K562 (cell line): ENCODE measurements at regions not wholly inside any gene's neighbourhood (a gene's known extent, or its start where the extent isn't known, plus 50 kb on each side); places are given as distances from the start of the nearest gene placed in this dataset.

Source experiments
- ATAC-seq: fragments of 200-7000 bp; cut with Tn5 transposase; 3 replicates; pipeline ENCODE4 v1.9.1; 2020; ENCODE audit warnings: moderate library complexity
- BruUV-seq: library from RNA; stranded (reverse); fragments of 400-500 nt; replicated peaks from 2 replicates; lab custom pipeline; 2021; lab: Mats Ljungman, UMichigan
- CTCF ChIA-PET: fragments of 300-600 bp; formaldehyde crosslinking; extraction: SDS; loops from one replicate; lab custom pipeline; 2021; ENCODE audit warnings: low intra/inter-chr PET ratio; lab: Yijun Ruan, JAX
- POLR2A ChIA-PET: fragments of 300-600, 350-650 bp; sonication (Branson Sonifier 250); formaldehyde crosslinking; extraction: SDS; loops from one replicate; lab custom pipeline; 2021; ENCODE audit warnings: antibody characterized with exemption, inconsistent platforms; lab: Yijun Ruan, JAX
- DNase-seq, 4 experiments: peaks; one replicate each; pipeline versions ENCODE4 v3.0.0 to v3.0.0-alpha.2; 2011 to 2018; ENCODE audit warnings: low spot score in 3 of 4, mixed read lengths in 3 of 4; ENCODE audit errors: extremely low read depth in 1 of 4
- FAIRE-seq: peaks from 2 replicates; lab custom pipeline; 2011; peaks lifted over from hg19 to GRCh38; lab: Jason Lieb, UNC
- H2AFZ ChIP-seq: 2 replicates; pipeline ENCODE4 v1.6.0; 2011; ENCODE audit warnings: low read depth, low read length, control low read depth, inconsistent platforms
- H3K27ac ChIP-seq: fragments of 200-600 bp; 3 replicates; pipeline ENCODE4 v1.8.0; 2011; ENCODE audit warnings: low read depth, mild to moderate bottlenecking, control low read depth, inconsistent platforms, low read length, moderate library complexity, mixed read lengths; ENCODE audit errors: extremely low read depth
- H3K27me3 ChIP-seq, 2 experiments: fragments of 300-600 bp in 1 of 2; 2 replicates in 1 of 2; 3 replicates in 1 of 2; pipeline versions ENCODE4 v1.6.0 to v1.8.0; 2011; ENCODE audit warnings: inconsistent platforms in 2 of 2, low read length in 2 of 2, mild to moderate bottlenecking in 1 of 2, mixed read lengths in 1 of 2, moderate library complexity in 1 of 2; ENCODE audit not compliant: control insufficient read depth in 2 of 2, insufficient read depth in 2 of 2
- H3K36me3 ChIP-seq: fragments of 300-600 bp; 3 replicates; pipeline ENCODE4 v1.8.0; 2011; ENCODE audit warnings: mild to moderate bottlenecking, low read length, inconsistent platforms; ENCODE audit not compliant: control insufficient read depth, insufficient read depth
- H3K4me1 ChIP-seq, 2 experiments: fragments of 200-600 bp in 1 of 2; replicated peaks in 1 of 2; 2 replicates in 1 of 2; 3 replicates in 1 of 2; pipeline versions ENCODE4 v1.5.1 to v1.8.0; 2011; ENCODE audit warnings: inconsistent platforms in 2 of 2, low read length in 2 of 2, mild to moderate bottlenecking in 1 of 2, mixed read lengths in 1 of 2, moderate library complexity in 1 of 2; ENCODE audit not compliant: control insufficient read depth in 2 of 2, insufficient read depth in 2 of 2
- H3K4me2 ChIP-seq: 2 replicates; pipeline ENCODE4 v1.6.1; 2011; ENCODE audit warnings: low read length, control low read depth, inconsistent platforms, mixed read lengths; ENCODE audit not compliant: insufficient read depth
- H3K4me3 ChIP-seq: fragments of 200-600 bp; sonication (generic), shearing (Covaris generic); 2 replicates; pipeline ENCODE4 v1.5.1; 2016; ENCODE audit warnings: control low read depth, inconsistent platforms
- H3K79me2 ChIP-seq: fragments of 200-600 bp; 3 replicates; pipeline ENCODE4 v1.8.0; 2011; ENCODE audit warnings: low read length, inconsistent platforms; ENCODE audit not compliant: control insufficient read depth, insufficient read depth
- H3K9ac ChIP-seq, 2 experiments: 2 replicates each; pipeline versions ENCODE4 v1.6.0 to v1.6.1; 2011; ENCODE audit warnings: low read depth in 2 of 2, low read length in 2 of 2, control low read depth in 1 of 2, inconsistent platforms in 1 of 2, mild to moderate bottlenecking in 1 of 2, mixed read lengths in 1 of 2; ENCODE audit not compliant: insufficient read depth in 1 of 2
- H3K9me1 ChIP-seq: one replicate; pipeline ENCODE4 v1.6.0; 2011; ENCODE audit warnings: inconsistent platforms, mild to moderate bottlenecking, low read length, moderate library complexity; ENCODE audit not compliant: control insufficient read depth, insufficient read depth
- H3K9me3 ChIP-seq: replicated peaks from 2 replicates; pipeline ENCODE4 v1.5.1; 2011; ENCODE audit warnings: low read depth, low read length, inconsistent platforms; ENCODE audit not compliant: control insufficient read depth, insufficient read depth
- H4K20me1 ChIP-seq: replicated peaks from 2 replicates; pipeline ENCODE4 v1.6.1; 2011; ENCODE audit warnings: low read length, inconsistent platforms, mixed read lengths; ENCODE audit not compliant: control insufficient read depth, insufficient read depth
- CREB1 ChIP-seq, 2 experiments: sonication (generic) in 1 of 2; formaldehyde crosslinking in 1 of 2; IDR thresholded peaks; 2 replicates each; pipeline versions ENCODE4 v1.6.1 to v1.8.0; 2012 to 2022; ENCODE audit warnings: inconsistent platforms in 1 of 2, mild to moderate bottlenecking in 1 of 2, missing genetic modification reagents in 1 of 2, moderate library complexity in 1 of 2
- NELFE ChIP-seq: IDR thresholded peaks from 2 replicates; pipeline ENCODE4 v1.6.1; 2011; ENCODE audit warnings: mild to moderate bottlenecking; ENCODE audit not compliant: insufficient read depth, insufficient read length
- NFXL1 ChIP-seq: fragments of 450-650 bp; formaldehyde crosslinking; IDR thresholded peaks from 2 replicates; pipeline ENCODE4 v1.4.0; 2021; ENCODE audit warnings: mild to moderate bottlenecking
- PML ChIP-seq: IDR thresholded peaks from 2 replicates; pipeline ENCODE4 v1.6.1; 2012; ENCODE audit warnings: low read length, inconsistent platforms
- PURB ChIP-seq: sonication (generic); formaldehyde crosslinking; IDR thresholded peaks from 2 replicates; pipeline ENCODE4 v1.9.0; 2021; ENCODE audit warnings: low read depth, mild to moderate bottlenecking, missing genetic modification reagents
- RUNX1 ChIP-seq: sonication (generic); IDR thresholded peaks from 2 replicates; pipeline ENCODE4 v1.6.1; 2016; ENCODE audit warnings: antibody characterized with exemption, low read depth
- SLC30A9 ChIP-seq: fragments of 250-450 bp; sonication (Bioruptor Pico); IDR thresholded peaks from 2 replicates; pipeline ENCODE4 v1.8.0; 2022; ENCODE audit warnings: mild to moderate bottlenecking, moderate library complexity
- SOX6 ChIP-seq: fragments of 450-650 bp; IDR thresholded peaks from 2 replicates; pipeline ENCODE4 v1.6.1; 2014; ENCODE audit warnings: mild to moderate bottlenecking
- SRSF9 ChIP-seq: fragments of 200-400 bp; formaldehyde crosslinking; IDR thresholded peaks from 2 replicates; pipeline ENCODE4 v1.6.1; 2017; ENCODE audit warnings: low read depth, low read length, borderline replicate concordance
- ZNF232 ChIP-seq: sonication (generic); formaldehyde crosslinking; IDR thresholded peaks from 2 replicates; pipeline ENCODE4 v1.8.0; 2022; ENCODE audit warnings: mild to moderate bottlenecking, missing genetic modification reagents
- ZNF668 ChIP-seq: fragments of 250-450 bp; sonication (Bioruptor Pico); IDR thresholded peaks from 2 replicates; pipeline ENCODE4 v1.8.0; 2022; ENCODE audit warnings: mild to moderate bottlenecking, inconsistent platforms
- ZNF717 ChIP-seq: fragments of 250-450 bp; sonication (Bioruptor Pico); IDR thresholded peaks from 2 replicates; pipeline ENCODE4 v1.5.0; 2021
- in situ Hi-C: fragments of 300-500 bp; cut with MboI; formaldehyde crosslinking; loops from 4 replicates; pipeline ENCODE4 v1.15.0; 2018; ENCODE audit warnings: inconsistent platforms, mixed read lengths
- intact Hi-C: fragments of 100-400 bp; cut with micrococcal nuclease; formaldehyde crosslinking; loops from 2 replicates; pipeline ENCODE4 v1.14.2; 2022
- TF ChIP-seq, protein P1 (sequence below): fragments of 450-650 bp; IDR thresholded peaks from 2 replicates; pipeline ENCODE4 v1.6.1; 2016; ENCODE audit warnings: low read depth, mild to moderate bottlenecking, moderate library complexity
- TF ChIP-seq, protein P2 (sequence below): fragments of 250-450 bp; sonication (Bioruptor Pico); IDR thresholded peaks from 2 replicates; pipeline ENCODE4 v1.8.0; 2022; ENCODE audit warnings: inconsistent platforms, mild to moderate bottlenecking, moderate library complexity, borderline replicate concordance
- TF ChIP-seq, protein P3 (sequence below), 2 experiments: fragments of 150-350 bp in 1 of 2; IDR thresholded peaks; 2 replicates each; pipeline ENCODE4 v1.6.1; 2012 to 2016; ENCODE audit warnings: low read depth in 2 of 2, low read length in 2 of 2, mild to moderate bottlenecking in 1 of 2, moderate library complexity in 1 of 2
- TF ChIP-seq, protein P4 (sequence below): fragments of 250-450 bp; sonication (Bioruptor Pico); IDR thresholded peaks from 2 replicates; pipeline ENCODE4 v1.5.0; 2021

DNA sequence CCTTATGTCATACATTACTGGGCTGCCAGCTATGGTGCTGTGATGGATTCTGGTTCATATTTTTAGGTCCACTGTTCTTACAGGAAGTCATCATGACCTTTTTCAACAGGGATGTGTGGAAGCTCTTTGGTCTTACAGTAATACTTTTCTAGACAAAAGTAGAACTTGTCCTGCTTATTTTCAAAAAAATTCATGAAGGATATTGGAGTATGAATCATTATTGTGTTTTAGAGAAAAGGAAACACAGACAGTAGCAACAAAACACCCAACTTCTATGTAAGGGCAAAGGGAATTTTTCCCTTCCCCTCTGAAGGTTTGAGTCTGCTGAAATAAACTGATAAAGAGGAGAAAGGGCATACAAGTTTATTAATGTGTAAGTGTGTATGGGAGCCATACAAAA lies 54.7 kb upstream of the FAM9C start:
- ATAC-seq (no peak), FAIRE-seq (no peak), DNase-seq (no peak)
- intact Hi-C loops (loop anchor here (10.0 kb wide), 1 partner anchor 386 kb away; no protein-coding TSS in a partner anchor), in situ Hi-C loops (no loop called here)
- Histone ChIP-seq H3K4me3 (no peak overlapping the region), H3K27ac (no peak overlapping the region), H2AFZ (no peak overlapping the region), H3K9ac (no peak overlapping the region), H3K9me1 (no peaks in the 10 kb centered on the region), H3K4me1 (peaks cover 0 to 24% of the 10 kb centered on the region in 2 experiments; a peak in 3 of 5 replicates), H3K79me2 (no peaks in the 10 kb centered on the region), H3K4me2 (no peak overlapping the region), H3K36me3 (no peaks in the 10 kb centered on the region), H3K9me3 (no peaks in the 10 kb centered on the region), H4K20me1 (no peaks in the 10 kb centered on the region), H3K27me3 (no peaks in the 10 kb centered on the region)
- no TSS peak for BruUV-seq
- ChIA-PET CTCF (no interaction called here), POLR2A (no interaction called here)
- TF ChIP-seq, protein P1, sequence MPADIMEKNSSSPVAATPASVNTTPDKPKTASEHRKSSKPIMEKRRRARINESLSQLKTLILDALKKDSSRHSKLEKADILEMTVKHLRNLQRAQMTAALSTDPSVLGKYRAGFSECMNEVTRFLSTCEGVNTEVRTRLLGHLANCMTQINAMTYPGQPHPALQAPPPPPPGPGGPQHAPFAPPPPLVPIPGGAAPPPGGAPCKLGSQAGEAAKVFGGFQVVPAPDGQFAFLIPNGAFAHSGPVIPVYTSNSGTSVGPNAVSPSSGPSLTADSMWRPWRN: no peak
- TF ChIP-seq SLC30A9 (CRISPR knock-in tag): no peak
- no peak for TF ChIP-seq CREB1 (IDR thresholded peaks at IDR 0.05)
- TF ChIP-seq CREB1 (CRISPR knock-in tag; IDR thresholded peaks at IDR 0.05): no peak
- no peak for TF ChIP-seq SOX6
- no peak for TF ChIP-seq RUNX1
- no peak for TF ChIP-seq ZNF668 (CRISPR knock-in tag)
- TF ChIP-seq PURB (CRISPR knock-in tag): no peak
- TF ChIP-seq SRSF9: no peak
- no peak for TF ChIP-seq ZNF232 (CRISPR knock-in tag)
- TF ChIP-seq, protein P2, sequence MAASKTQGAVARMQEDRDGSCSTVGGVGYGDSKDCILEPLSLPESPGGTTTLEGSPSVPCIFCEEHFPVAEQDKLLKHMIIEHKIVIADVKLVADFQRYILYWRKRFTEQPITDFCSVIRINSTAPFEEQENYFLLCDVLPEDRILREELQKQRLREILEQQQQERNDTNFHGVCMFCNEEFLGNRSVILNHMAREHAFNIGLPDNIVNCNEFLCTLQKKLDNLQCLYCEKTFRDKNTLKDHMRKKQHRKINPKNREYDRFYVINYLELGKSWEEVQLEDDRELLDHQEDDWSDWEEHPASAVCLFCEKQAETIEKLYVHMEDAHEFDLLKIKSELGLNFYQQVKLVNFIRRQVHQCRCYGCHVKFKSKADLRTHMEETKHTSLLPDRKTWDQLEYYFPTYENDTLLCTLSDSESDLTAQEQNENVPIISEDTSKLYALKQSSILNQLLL (CRISPR knock-in tag): no peak
- no peak for TF ChIP-seq NELFE
- no peak for TF ChIP-seq PML
- TF ChIP-seq NFXL1 (CRISPR knock-in tag): no peak
- TF ChIP-seq, protein P3, sequence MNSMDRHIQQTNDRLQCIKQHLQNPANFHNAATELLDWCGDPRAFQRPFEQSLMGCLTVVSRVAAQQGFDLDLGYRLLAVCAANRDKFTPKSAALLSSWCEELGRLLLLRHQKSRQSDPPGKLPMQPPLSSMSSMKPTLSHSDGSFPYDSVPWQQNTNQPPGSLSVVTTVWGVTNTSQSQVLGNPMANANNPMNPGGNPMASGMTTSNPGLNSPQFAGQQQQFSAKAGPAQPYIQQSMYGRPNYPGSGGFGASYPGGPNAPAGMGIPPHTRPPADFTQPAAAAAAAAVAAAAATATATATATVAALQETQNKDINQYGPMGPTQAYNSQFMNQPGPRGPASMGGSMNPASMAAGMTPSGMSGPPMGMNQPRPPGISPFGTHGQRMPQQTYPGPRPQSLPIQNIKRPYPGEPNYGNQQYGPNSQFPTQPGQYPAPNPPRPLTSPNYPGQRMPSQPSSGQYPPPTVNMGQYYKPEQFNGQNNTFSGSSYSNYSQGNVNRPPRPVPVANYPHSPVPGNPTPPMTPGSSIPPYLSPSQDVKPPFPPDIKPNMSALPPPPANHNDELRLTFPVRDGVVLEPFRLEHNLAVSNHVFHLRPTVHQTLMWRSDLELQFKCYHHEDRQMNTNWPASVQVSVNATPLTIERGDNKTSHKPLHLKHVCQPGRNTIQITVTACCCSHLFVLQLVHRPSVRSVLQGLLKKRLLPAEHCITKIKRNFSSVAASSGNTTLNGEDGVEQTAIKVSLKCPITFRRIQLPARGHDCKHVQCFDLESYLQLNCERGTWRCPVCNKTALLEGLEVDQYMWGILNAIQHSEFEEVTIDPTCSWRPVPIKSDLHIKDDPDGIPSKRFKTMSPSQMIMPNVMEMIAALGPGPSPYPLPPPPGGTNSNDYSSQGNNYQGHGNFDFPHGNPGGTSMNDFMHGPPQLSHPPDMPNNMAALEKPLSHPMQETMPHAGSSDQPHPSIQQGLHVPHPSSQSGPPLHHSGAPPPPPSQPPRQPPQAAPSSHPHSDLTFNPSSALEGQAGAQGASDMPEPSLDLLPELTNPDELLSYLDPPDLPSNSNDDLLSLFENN (IDR thresholded peaks at IDR 0.05; ENCODE audit: low read depth in 2 of 2, low read length in 2 of 2): no peak
- TF ChIP-seq ZNF717: no peak
- TF ChIP-seq, protein P4, sequence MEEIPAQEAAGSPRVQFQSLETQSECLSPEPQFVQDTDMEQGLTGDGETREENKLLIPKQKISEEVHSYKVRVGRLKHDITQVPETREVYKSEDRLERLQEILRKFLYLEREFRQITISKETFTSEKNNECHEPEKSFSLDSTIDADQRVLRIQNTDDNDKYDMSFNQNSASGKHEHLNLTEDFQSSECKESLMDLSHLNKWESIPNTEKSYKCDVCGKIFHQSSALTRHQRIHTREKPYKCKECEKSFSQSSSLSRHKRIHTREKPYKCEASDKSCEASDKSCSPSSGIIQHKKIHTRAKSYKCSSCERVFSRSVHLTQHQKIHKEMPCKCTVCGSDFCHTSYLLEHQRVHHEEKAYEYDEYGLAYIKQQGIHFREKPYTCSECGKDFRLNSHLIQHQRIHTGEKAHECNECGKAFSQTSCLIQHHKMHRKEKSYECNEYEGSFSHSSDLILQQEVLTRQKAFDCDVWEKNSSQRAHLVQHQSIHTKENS (CRISPR knock-in tag): no peak
